Adrenal gland (tissue), 5 donors: ENCODE measurements at regions not wholly inside any gene's neighbourhood (a gene's known extent, or its start where the extent isn't known, plus 50 kb on each side); places are given as distances from the start of the nearest gene placed in this dataset.

Source experiments
- CTCF ChIP-seq, 6 experiments: fragments of 450-650 bp in 4 of 6; fragments of 200-600 bp in 2 of 6; sonication (generic) in 1 of 6; IDR thresholded peaks; 1 replicate in 5 of 6; 2 replicates in 1 of 6; pipeline versions ENCODE4 v1.5.1 to v1.8.0; 2016 to 2021; ENCODE audit warnings: antibody characterized with exemption in 6 of 6, mild to moderate bottlenecking in 2 of 6, moderate library complexity in 1 of 6
- POLR2A ChIP-seq, 2 donors: fragments of 450-650 bp; IDR thresholded peaks; one replicate each; pipeline ENCODE4 v1.6.1; 2017; ENCODE audit warnings: antibody characterized with exemption in 2 of 2, mild to moderate bottlenecking in 2 of 2, moderate library complexity in 1 of 2
- donor health status: DM: no; HTN: no; CAD: no.

- TF ChIP-seq CTCF (IDR thresholded peaks at IDR 0.05) (no peak), POLR2A (IDR thresholded peaks at IDR 0.05) (no peak)
These were observed 175.7 kb upstream of the API5 start for GRCh38 chr11:43135966-43136534.
